Keratinocyte (primary cell): ENCODE measurements at regions not wholly inside any gene's neighbourhood (a gene's known extent, or its start where the extent isn't known, plus 50 kb on each side); places are given as distances from the start of the nearest gene placed in this dataset.

ENCODE experiments used
- DNase-seq: peaks from one replicate; pipeline ENCODE4 v3.0.0-alpha.2; 2011; ENCODE audit warnings: low read depth, missing footprints, low spot score
- FAIRE-seq: peaks from 2 replicates; lab custom pipeline; 2011; peaks lifted over from hg19 to GRCh38; lab: Jason Lieb, UNC
- H2AFZ ChIP-seq: 2 replicates; pipeline ENCODE4 v1.6.0; 2012; ENCODE audit warnings: low read length, control low read depth, inconsistent platforms; ENCODE audit not compliant: control insufficient read depth
- H3K27ac ChIP-seq: 2 replicates; pipeline ENCODE4 v1.5.1; 2011; ENCODE audit warnings: low read length; ENCODE audit not compliant: control insufficient read depth, insufficient read depth
- H3K27me3 ChIP-seq: 3 replicates; pipeline ENCODE4 v1.6.0; 2011; ENCODE audit warnings: low read length; ENCODE audit not compliant: control insufficient read depth, insufficient read depth; ENCODE audit errors: extremely low read depth
- H3K36me3 ChIP-seq, 2 experiments: 2 replicates in 1 of 2; 3 replicates in 1 of 2; pipeline ENCODE4 v1.5.1; 2011; ENCODE audit warnings: low read length in 2 of 2, mild to moderate bottlenecking in 1 of 2; ENCODE audit not compliant: control insufficient read depth in 2 of 2, insufficient read depth in 2 of 2; ENCODE audit errors: extremely low read depth in 1 of 2
- H3K4me1 ChIP-seq: 3 replicates; pipeline ENCODE4 v1.5.1; 2011; ENCODE audit warnings: low read length; ENCODE audit not compliant: control insufficient read depth, insufficient read depth; ENCODE audit errors: extremely low read depth
- H3K4me2 ChIP-seq: 3 replicates; pipeline ENCODE4 v1.6.0; 2011; ENCODE audit warnings: low read depth, low read length; ENCODE audit not compliant: control insufficient read depth, insufficient read depth; ENCODE audit errors: extremely low read depth
- H3K4me3 ChIP-seq, 3 experiments: fragments of 200-600 bp in 1 of 3; sonication (generic) in 1 of 3; 2 replicates in 2 of 3; 3 replicates in 1 of 3; pipeline ENCODE4 v1.5.1; 2011 to 2016; ENCODE audit warnings: low read length in 3 of 3, mild to moderate bottlenecking in 3 of 3, control low read depth in 2 of 3, inconsistent platforms in 1 of 3, low read depth in 1 of 3, mixed read lengths in 1 of 3, mixed run types in 1 of 3, moderate library complexity in 1 of 3; ENCODE audit not compliant: control insufficient read depth in 2 of 3, insufficient read depth in 2 of 3; ENCODE audit errors: extremely low read depth in 1 of 3
- H3K79me2 ChIP-seq: 2 replicates; pipeline ENCODE4 v1.6.0; 2012; ENCODE audit warnings: low read length; ENCODE audit not compliant: control insufficient read depth, insufficient read depth
- H3K9ac ChIP-seq: 3 replicates; pipeline ENCODE4 v1.6.0; 2011; ENCODE audit warnings: low read length; ENCODE audit not compliant: control insufficient read depth, insufficient read depth; ENCODE audit errors: extremely low read depth
- H3K9me1 ChIP-seq: 3 replicates; pipeline ENCODE4 v1.6.0; 2011; ENCODE audit warnings: low read length; ENCODE audit not compliant: control insufficient read depth, insufficient read depth; ENCODE audit errors: extremely low read depth
- H3K9me3 ChIP-seq: 2 replicates; pipeline ENCODE4 v1.5.1; 2012; ENCODE audit warnings: low read depth, low read length; ENCODE audit not compliant: control insufficient read depth
- H4K20me1 ChIP-seq: 3 replicates; pipeline ENCODE4 v1.6.0; 2011; ENCODE audit warnings: low read length; ENCODE audit not compliant: control insufficient read depth, insufficient read depth; ENCODE audit errors: extremely low read depth
- EZH2 ChIP-seq: IDR thresholded peaks from one replicate; pipeline ENCODE4 v1.6.1; 2012; ENCODE audit warnings: inconsistent platforms, mild to moderate bottlenecking, low read length, moderate library complexity
- dilution Hi-C: fragments of 300-500 bp; cut with MboI; formaldehyde crosslinking; loops from one replicate; pipeline ENCODE4 v1.7.0; 2020; ENCODE audit warnings: low sequenced_read_pairs; ENCODE audit not compliant: extremely low pct_ligation_motif_present
- TF ChIP-seq, protein P1 (sequence below), 3 experiments: IDR thresholded peaks in 1 of 3; conservative IDR thresholded peaks in 1 of 3; optimal IDR thresholded peaks in 1 of 3; 2 replicates in 2 of 3; 3 replicates in 1 of 3; pipeline versions ENCODE3 to v1.5.1; 2011; ENCODE audit warnings: low read length in 3 of 3, mild to moderate bottlenecking in 3 of 3, moderate library complexity in 2 of 3, control low read depth in 1 of 3, inconsistent platforms in 1 of 3; ENCODE audit not compliant: insufficient read depth in 2 of 3; ENCODE audit errors: extremely low read depth in 1 of 3

GRCh38 chr5:97281257-97281656 is 98.2 kb upstream of the RIOK2 start:
- no peak overlapping the region for H3K9ac ChIP-seq
- no peaks in the 10 kb centered on the region for H3K9me1 ChIP-seq
- DNase-seq (no peak), FAIRE-seq (no peak)
- no peaks in the 10 kb centered on the region for H3K9me3 ChIP-seq
- H3K4me2 ChIP-seq, result no peak overlapping the region
- H3K27me3 ChIP-seq, result no peaks in the 10 kb centered on the region
- no peaks in the 10 kb centered on the region for H3K79me2 ChIP-seq
- no peaks in the 10 kb centered on the region for H3K4me1 ChIP-seq
- TF ChIP-seq EZH2, result no peak
- TF ChIP-seq, protein P1, sequence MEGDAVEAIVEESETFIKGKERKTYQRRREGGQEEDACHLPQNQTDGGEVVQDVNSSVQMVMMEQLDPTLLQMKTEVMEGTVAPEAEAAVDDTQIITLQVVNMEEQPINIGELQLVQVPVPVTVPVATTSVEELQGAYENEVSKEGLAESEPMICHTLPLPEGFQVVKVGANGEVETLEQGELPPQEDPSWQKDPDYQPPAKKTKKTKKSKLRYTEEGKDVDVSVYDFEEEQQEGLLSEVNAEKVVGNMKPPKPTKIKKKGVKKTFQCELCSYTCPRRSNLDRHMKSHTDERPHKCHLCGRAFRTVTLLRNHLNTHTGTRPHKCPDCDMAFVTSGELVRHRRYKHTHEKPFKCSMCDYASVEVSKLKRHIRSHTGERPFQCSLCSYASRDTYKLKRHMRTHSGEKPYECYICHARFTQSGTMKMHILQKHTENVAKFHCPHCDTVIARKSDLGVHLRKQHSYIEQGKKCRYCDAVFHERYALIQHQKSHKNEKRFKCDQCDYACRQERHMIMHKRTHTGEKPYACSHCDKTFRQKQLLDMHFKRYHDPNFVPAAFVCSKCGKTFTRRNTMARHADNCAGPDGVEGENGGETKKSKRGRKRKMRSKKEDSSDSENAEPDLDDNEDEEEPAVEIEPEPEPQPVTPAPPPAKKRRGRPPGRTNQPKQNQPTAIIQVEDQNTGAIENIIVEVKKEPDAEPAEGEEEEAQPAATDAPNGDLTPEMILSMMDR (optimal IDR thresholded peaks at IDR 0.05 in 1 of 3, IDR thresholded peaks at IDR 0.05 in 1 of 3, conservative IDR thresholded peaks at IDR 0.05 in 1 of 3; ENCODE audit: extremely low read depth in 1 of 3, insufficient read depth in 2 of 3, low read length in 3 of 3), result no peak
- no peaks in the 10 kb centered on the region for H4K20me1 ChIP-seq
- H2AFZ ChIP-seq, result no peak overlapping the region
- dilution Hi-C loops, result no loop called here
- H3K36me3 ChIP-seq, result no peaks in the 10 kb centered on the region
- H3K4me3 ChIP-seq, result no peak overlapping the region
- no peak overlapping the region for H3K27ac ChIP-seq

GRCh38 chr5:97297063-97297703 is 114.1 kb upstream of the RIOK2 start:
- H4K20me1 ChIP-seq, result no peaks in the 10 kb centered on the region
- no peak overlapping the region for H3K9ac ChIP-seq
- FAIRE-seq (no peak), DNase-seq (no peak)
- H3K79me2 ChIP-seq, result no peaks in the 10 kb centered on the region
- H3K4me2 ChIP-seq, result no peak overlapping the region
- H3K27ac ChIP-seq, result no peak overlapping the region
- H3K9me3 ChIP-seq, result no peaks in the 10 kb centered on the region
- no peak for TF ChIP-seq EZH2
- TF ChIP-seq, protein P1 (optimal IDR thresholded peaks at IDR 0.05 in 1 of 3, IDR thresholded peaks at IDR 0.05 in 1 of 3, conservative IDR thresholded peaks at IDR 0.05 in 1 of 3; ENCODE audit: extremely low read depth in 1 of 3, insufficient read depth in 2 of 3, low read length in 3 of 3), result peak; percentile 17 to 50 (median 46)
- H3K9me1 ChIP-seq, result no peaks in the 10 kb centered on the region
- H3K4me3 ChIP-seq, result no peak overlapping the region
- H3K27me3 ChIP-seq, result no peaks in the 10 kb centered on the region
- dilution Hi-C loops, result no loop called here
- no peaks in the 10 kb centered on the region for H3K36me3 ChIP-seq
- no peaks in the 10 kb centered on the region for H3K4me1 ChIP-seq
- H2AFZ ChIP-seq, result no peak overlapping the region
